ENCODE measurements at regions not wholly inside any gene's neighbourhood (a gene's known extent, or its start where the extent isn't known, plus 50 kb on each side); places are given as distances from the start of the nearest gene placed in this dataset.

DNA sequence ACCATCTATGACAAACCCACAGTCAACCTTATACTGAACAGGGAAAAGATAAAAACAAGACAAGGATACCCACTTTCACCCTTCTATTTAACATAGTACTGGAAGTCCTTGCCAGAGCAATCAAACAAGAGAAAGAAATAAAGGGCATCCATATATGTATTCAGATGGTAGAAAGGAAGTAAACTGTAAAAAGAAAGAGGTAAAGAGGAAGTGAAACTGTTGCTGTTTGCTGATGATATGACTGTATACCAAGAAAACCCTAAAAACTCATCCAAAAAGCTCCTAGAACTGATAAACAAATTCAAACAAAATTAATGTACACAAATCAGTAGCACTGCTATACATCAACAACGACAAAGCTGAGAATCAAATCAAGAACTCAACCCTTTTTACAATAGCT, 538.7 kb upstream of the PABPC4L start:
- BruUV-seq (replicated peaks): no TSS peak
- intact Hi-C loops (cut with micrococcal nuclease): no loop called here
- ChIA-PET RAD21 (ENCODE audit: low non-redundant PET in 1 of 2, low total read pairs in 2 of 2, uncharacterized antibody in 2 of 2, unreplicated experiment in 2 of 2) (no interaction called here), POLR2A (no interaction called here), CTCF (no interaction called here)
- Histone ChIP-seq H2AFZ (ENCODE audit: low read depth, low read length, poor library complexity, severe bottlenecking) (no peak overlapping the region), H3K27me3 (ENCODE audit: insufficient read depth, low read length) (no peaks in the 10 kb centered on the region), H3K4me3 (replicated peaks in 1 of 2; ENCODE audit: low read depth in 1 of 2, low read length in 2 of 2) (no peak overlapping the region), H4K20me1 (ENCODE audit: insufficient read depth) (no peaks in the 10 kb centered on the region), H3K36me3 (ENCODE audit: control insufficient read depth in 1 of 2, insufficient read depth in 2 of 2, low read length in 2 of 2) (no peaks in the 10 kb centered on the region), H3K9me2 (ENCODE audit: insufficient read depth) (peaks cover 9% of the 10 kb centered on the region; the same call in 1 of the 2 replicates), H3K9me3 (ENCODE audit: control insufficient read depth in 1 of 2, insufficient read depth in 1 of 2, low read depth in 1 of 2, low read length in 2 of 2) (no peaks in the 10 kb centered on the region), H3K27ac (ENCODE audit: low read depth, low read length) (no peak overlapping the region), H3K9ac (ENCODE audit: low read length) (no peak overlapping the region), H3K4me2 (ENCODE audit: low read length) (no peak overlapping the region), H3K79me2 (ENCODE audit: insufficient read depth, low read length) (no peaks in the 10 kb centered on the region), H3K4me1 (ENCODE audit: control insufficient read depth in 1 of 2, insufficient read depth in 2 of 2, low read length in 2 of 2) (no peaks in the 10 kb centered on the region)
- no peak for DNase-seq (ENCODE audit: low read depth, low spot score)
- ATAC-seq: no peak
- TF ChIP-seq YY1 (IDR thresholded peaks at IDR 0.05; ENCODE audit: extremely low read depth, insufficient replicate concordance, low read depth, low read length): no peak
- TF ChIP-seq JUND (IDR thresholded peaks at IDR 0.05): no peak
- no peak for TF ChIP-seq POLR2AphosphoS5 (IDR thresholded peaks at IDR 0.05; ENCODE audit: low read depth, low read length)
- no peak for TF ChIP-seq EZH2 (IDR thresholded peaks at IDR 0.05)
- no peak for TF ChIP-seq CBX3 (IDR thresholded peaks at IDR 0.05; ENCODE audit: low read depth)
- TF ChIP-seq ZNF274 (IDR thresholded peaks at IDR 0.05; ENCODE audit: low read depth, low read length): no peak
- TF ChIP-seq, protein P1, sequence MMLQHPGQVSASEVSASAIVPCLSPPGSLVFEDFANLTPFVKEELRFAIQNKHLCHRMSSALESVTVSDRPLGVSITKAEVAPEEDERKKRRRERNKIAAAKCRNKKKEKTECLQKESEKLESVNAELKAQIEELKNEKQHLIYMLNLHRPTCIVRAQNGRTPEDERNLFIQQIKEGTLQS (IDR thresholded peaks at IDR 0.05): no peak

DNA sequence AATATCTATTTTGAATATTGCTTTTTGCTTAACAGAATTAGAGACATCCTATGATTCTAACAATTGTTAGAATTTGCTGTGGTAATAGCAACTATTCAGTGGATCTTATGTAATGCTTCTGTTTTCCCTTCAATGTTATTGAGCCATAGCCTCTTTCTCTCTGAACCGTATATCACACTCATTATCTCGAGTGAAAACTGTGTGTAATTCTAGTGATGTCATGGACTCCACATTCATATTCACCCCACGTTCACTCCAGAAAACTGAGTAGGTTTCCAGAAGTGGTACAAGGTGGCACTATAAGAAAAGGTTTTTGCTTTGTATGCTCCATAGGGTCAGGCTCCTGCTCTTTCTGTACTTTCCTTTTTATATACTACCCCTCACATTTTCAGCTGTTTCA, 534.3 kb upstream of the PABPC4L start:
- CTCF ChIA-PET: no interaction called here
- Histone ChIP-seq H3K27me3 (ENCODE audit: insufficient read depth, low read length) (no peaks in the 10 kb centered on the region), H3K4me1 (ENCODE audit: control insufficient read depth in 1 of 2, insufficient read depth in 2 of 2, low read length in 2 of 2) (no peaks in the 10 kb centered on the region), H3K36me3 (ENCODE audit: control insufficient read depth in 1 of 2, insufficient read depth in 2 of 2, low read length in 2 of 2) (no peaks in the 10 kb centered on the region), H3K9me3 (ENCODE audit: control insufficient read depth in 1 of 2, insufficient read depth in 1 of 2, low read depth in 1 of 2, low read length in 2 of 2) (no peaks in the 10 kb centered on the region), H3K4me3 (replicated peaks in 1 of 2; ENCODE audit: low read depth in 1 of 2, low read length in 2 of 2) (no peak overlapping the region), H2AFZ (ENCODE audit: low read depth, low read length, poor library complexity, severe bottlenecking) (no peak overlapping the region), H3K4me2 (ENCODE audit: low read length) (no peak overlapping the region), H3K9ac (ENCODE audit: low read length) (no peak overlapping the region), H3K9me2 (ENCODE audit: insufficient read depth) (peaks cover 9% of the 10 kb centered on the region; the same call in 1 of the 2 replicates), H3K79me2 (ENCODE audit: insufficient read depth, low read length) (no peaks in the 10 kb centered on the region), H4K20me1 (ENCODE audit: insufficient read depth) (no peaks in the 10 kb centered on the region), H3K27ac (ENCODE audit: low read depth, low read length) (no peak overlapping the region)
- TF ChIP-seq, protein P2, sequence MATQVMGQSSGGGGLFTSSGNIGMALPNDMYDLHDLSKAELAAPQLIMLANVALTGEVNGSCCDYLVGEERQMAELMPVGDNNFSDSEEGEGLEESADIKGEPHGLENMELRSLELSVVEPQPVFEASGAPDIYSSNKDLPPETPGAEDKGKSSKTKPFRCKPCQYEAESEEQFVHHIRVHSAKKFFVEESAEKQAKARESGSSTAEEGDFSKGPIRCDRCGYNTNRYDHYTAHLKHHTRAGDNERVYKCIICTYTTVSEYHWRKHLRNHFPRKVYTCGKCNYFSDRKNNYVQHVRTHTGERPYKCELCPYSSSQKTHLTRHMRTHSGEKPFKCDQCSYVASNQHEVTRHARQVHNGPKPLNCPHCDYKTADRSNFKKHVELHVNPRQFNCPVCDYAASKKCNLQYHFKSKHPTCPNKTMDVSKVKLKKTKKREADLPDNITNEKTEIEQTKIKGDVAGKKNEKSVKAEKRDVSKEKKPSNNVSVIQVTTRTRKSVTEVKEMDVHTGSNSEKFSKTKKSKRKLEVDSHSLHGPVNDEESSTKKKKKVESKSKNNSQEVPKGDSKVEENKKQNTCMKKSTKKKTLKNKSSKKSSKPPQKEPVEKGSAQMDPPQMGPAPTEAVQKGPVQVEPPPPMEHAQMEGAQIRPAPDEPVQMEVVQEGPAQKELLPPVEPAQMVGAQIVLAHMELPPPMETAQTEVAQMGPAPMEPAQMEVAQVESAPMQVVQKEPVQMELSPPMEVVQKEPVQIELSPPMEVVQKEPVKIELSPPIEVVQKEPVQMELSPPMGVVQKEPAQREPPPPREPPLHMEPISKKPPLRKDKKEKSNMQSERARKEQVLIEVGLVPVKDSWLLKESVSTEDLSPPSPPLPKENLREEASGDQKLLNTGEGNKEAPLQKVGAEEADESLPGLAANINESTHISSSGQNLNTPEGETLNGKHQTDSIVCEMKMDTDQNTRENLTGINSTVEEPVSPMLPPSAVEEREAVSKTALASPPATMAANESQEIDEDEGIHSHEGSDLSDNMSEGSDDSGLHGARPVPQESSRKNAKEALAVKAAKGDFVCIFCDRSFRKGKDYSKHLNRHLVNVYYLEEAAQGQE (IDR thresholded peaks at IDR 0.05; ENCODE audit: low read depth): no peak
- no peak for TF ChIP-seq CBX3 (IDR thresholded peaks at IDR 0.05; ENCODE audit: low read depth)
- TF ChIP-seq ELF1 (IDR thresholded peaks at IDR 0.05; ENCODE audit: borderline replicate concordance, low read depth): no peak
- TF ChIP-seq, protein P1 (IDR thresholded peaks at IDR 0.05): no peak
- TF ChIP-seq TCF7L2 (IDR thresholded peaks at IDR 0.05; ENCODE audit: borderline replicate concordance, extremely low read depth, insufficient read depth, insufficient read length): no peak
- DNase-seq (ENCODE audit: low read depth, low spot score) (no peak), ATAC-seq (no peak)
- POLR2A ChIA-PET: no interaction called here
- RAD21 ChIA-PET (ENCODE audit: low non-redundant PET in 1 of 2, low total read pairs in 2 of 2, uncharacterized antibody in 2 of 2, unreplicated experiment in 2 of 2): no interaction called here
- intact Hi-C loops (cut with micrococcal nuclease): no loop called here
- no TSS peak for BruUV-seq (replicated peaks)

Measured in HCT116 (cell line).